ENCODE measurements at regions not wholly inside any gene's neighbourhood (a gene's known extent, or its start where the extent isn't known, plus 50 kb on each side); places are given as distances from the start of the nearest gene placed in this dataset.

DNA sequence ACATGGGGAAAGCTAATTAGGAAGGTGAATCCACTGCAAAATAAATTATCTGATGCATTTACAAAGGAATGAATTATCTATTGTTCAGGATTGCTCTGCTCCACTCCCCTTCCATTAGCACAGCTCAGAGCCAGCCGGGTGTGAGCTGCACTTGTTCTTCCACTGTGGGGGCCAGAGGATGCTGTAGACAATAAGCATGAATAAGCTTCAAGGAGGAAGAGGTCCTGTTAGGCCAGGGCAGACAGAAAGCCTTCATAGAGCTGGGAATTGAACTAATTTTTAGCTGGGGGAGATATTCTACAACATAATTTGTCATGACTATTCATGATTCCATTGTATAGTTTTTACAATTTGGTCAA, 137.6 kb upstream of the MAX start:
- TF ChIP-seq POLR2A (IDR thresholded peaks at IDR 0.05): no peak
- TF ChIP-seq, protein P1, sequence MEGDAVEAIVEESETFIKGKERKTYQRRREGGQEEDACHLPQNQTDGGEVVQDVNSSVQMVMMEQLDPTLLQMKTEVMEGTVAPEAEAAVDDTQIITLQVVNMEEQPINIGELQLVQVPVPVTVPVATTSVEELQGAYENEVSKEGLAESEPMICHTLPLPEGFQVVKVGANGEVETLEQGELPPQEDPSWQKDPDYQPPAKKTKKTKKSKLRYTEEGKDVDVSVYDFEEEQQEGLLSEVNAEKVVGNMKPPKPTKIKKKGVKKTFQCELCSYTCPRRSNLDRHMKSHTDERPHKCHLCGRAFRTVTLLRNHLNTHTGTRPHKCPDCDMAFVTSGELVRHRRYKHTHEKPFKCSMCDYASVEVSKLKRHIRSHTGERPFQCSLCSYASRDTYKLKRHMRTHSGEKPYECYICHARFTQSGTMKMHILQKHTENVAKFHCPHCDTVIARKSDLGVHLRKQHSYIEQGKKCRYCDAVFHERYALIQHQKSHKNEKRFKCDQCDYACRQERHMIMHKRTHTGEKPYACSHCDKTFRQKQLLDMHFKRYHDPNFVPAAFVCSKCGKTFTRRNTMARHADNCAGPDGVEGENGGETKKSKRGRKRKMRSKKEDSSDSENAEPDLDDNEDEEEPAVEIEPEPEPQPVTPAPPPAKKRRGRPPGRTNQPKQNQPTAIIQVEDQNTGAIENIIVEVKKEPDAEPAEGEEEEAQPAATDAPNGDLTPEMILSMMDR (IDR thresholded peaks at IDR 0.05): no peak
- TF ChIP-seq EP300 (IDR thresholded peaks at IDR 0.05): no peak
- TF ChIP-seq POLR2AphosphoS5 (IDR thresholded peaks at IDR 0.05): no peak
